HUES6 (cell line): ENCODE measurements at regions not wholly inside any gene's neighbourhood (a gene's known extent, or its start where the extent isn't known, plus 50 kb on each side); places are given as distances from the start of the nearest gene placed in this dataset.

Experiments
- H3K27ac ChIP-seq: 2 replicates; pipeline ENCODE4 v1.7.0; 2013; ENCODE audit warnings: low read depth, mild to moderate bottlenecking, low read length, inconsistent platforms
- H3K27me3 ChIP-seq: 2 replicates; pipeline ENCODE4 v1.6.1; 2013; ENCODE audit warnings: low read length; ENCODE audit not compliant: control insufficient read depth, insufficient read depth
- H3K36me3 ChIP-seq: 2 replicates; pipeline ENCODE4 v1.6.1; 2013; ENCODE audit warnings: low read length; ENCODE audit not compliant: control insufficient read depth, insufficient read depth
- H3K4me1 ChIP-seq: 2 replicates; pipeline ENCODE4 v1.6.1; 2013; ENCODE audit warnings: low read length; ENCODE audit not compliant: control insufficient read depth, insufficient read depth
- H3K4me3 ChIP-seq: 2 replicates; pipeline ENCODE4 v1.5.1; 2013; ENCODE audit warnings: low read depth, low read length
- H3K9ac ChIP-seq: one replicate; pipeline ENCODE4 v1.6.1; 2013; ENCODE audit warnings: mild to moderate bottlenecking, low read length
- H3K9me3 ChIP-seq: 2 replicates; pipeline ENCODE4 v1.6.1; 2013; ENCODE audit warnings: low read depth, low read length; ENCODE audit not compliant: control insufficient read depth, insufficient read depth

DNA sequence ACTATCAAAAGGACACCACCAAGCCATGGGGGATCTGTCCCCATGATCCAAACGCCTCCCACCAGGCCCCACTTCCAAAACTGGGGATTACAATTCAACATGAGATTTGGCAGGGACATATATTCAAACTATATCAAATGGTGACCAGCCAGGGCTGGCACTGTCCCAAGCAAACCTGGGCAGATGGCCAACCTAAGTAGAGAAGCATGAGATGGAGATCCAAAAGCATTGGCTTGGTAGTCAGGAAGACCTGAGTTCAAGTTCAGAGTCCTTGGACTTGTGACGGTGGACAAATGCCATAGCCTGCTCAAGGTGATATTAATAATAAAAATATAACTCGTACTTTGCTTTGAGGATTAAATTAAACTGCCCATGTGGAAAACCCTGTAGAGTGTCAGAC is 79.2 kb upstream of the HS3ST1 start:
- H3K9ac ChIP-seq = no peak overlapping the region
- no peak overlapping the region for H3K27ac ChIP-seq
- H3K9me3 ChIP-seq = no peaks in the 10 kb centered on the region
- no peaks in the 10 kb centered on the region for H3K4me1 ChIP-seq
- no peaks in the 10 kb centered on the region for H3K36me3 ChIP-seq
- no peak overlapping the region for H3K4me3 ChIP-seq
- no peaks in the 10 kb centered on the region for H3K27me3 ChIP-seq

GRCh38 chr4:11506194-11506593 is 77.5 kb upstream of the HS3ST1 start:
- Histone ChIP-seq H3K27ac (no peak overlapping the region), H3K9me3 (no peaks in the 10 kb centered on the region)

GRCh38 chr4:11505221-11505971 is 76.7 kb upstream of the HS3ST1 start:
- H3K27ac ChIP-seq = no peak overlapping the region
- no peaks in the 10 kb centered on the region for H3K9me3 ChIP-seq
- no peak overlapping the region for H3K9ac ChIP-seq
- H3K36me3 ChIP-seq = no peaks in the 10 kb centered on the region
- no peak overlapping the region for H3K4me3 ChIP-seq
- H3K4me1 ChIP-seq = no peaks in the 10 kb centered on the region
- no peaks in the 10 kb centered on the region for H3K27me3 ChIP-seq

More at GRCh38 chr4:11506194-11506593, 77.5 kb upstream of the HS3ST1 start:
- no peak overlapping the region for H3K9ac ChIP-seq
- no peaks in the 10 kb centered on the region for H3K27me3 ChIP-seq
- no peaks in the 10 kb centered on the region for H3K4me1 ChIP-seq
- no peaks in the 10 kb centered on the region for H3K36me3 ChIP-seq
- no peak overlapping the region for H3K4me3 ChIP-seq

GRCh38 chr4:11503166-11503565 is 74.5 kb upstream of the HS3ST1 start:
- Histone ChIP-seq H3K9ac (no peak overlapping the region), H3K9me3 (no peaks in the 10 kb centered on the region), H3K27me3 (no peaks in the 10 kb centered on the region), H3K4me1 (no peaks in the 10 kb centered on the region), H3K27ac (no peak overlapping the region), H3K4me3 (no peak overlapping the region), H3K36me3 (no peaks in the 10 kb centered on the region)

DNA sequence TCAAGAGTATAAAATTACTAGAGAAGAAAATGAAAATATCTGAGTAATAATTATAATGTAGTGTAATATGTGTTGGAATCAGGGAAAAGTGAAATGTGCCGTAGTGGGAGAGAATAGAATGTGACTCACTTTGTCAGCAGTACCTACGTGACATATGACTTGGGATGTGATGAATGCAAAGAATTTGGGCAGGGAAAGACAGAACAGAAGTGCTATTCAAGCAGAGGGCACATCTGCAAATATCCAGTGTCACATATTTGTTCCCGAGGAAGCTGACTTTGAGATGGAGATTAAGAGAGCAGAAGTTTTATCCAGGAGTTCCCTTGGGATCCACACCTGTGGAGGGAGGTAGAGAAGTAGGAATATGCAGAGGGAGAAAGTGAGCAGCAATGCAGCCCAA is 69.3 kb upstream of the HS3ST1 start:
- H3K4me3 ChIP-seq = no peak overlapping the region
- H3K4me1 ChIP-seq = no peaks in the 10 kb centered on the region
- H3K27me3 ChIP-seq = no peaks in the 10 kb centered on the region
- H3K36me3 ChIP-seq = no peaks in the 10 kb centered on the region
- H3K9ac ChIP-seq = no peak overlapping the region
- H3K27ac ChIP-seq = no peak overlapping the region
- no peaks in the 10 kb centered on the region for H3K9me3 ChIP-seq

DNA sequence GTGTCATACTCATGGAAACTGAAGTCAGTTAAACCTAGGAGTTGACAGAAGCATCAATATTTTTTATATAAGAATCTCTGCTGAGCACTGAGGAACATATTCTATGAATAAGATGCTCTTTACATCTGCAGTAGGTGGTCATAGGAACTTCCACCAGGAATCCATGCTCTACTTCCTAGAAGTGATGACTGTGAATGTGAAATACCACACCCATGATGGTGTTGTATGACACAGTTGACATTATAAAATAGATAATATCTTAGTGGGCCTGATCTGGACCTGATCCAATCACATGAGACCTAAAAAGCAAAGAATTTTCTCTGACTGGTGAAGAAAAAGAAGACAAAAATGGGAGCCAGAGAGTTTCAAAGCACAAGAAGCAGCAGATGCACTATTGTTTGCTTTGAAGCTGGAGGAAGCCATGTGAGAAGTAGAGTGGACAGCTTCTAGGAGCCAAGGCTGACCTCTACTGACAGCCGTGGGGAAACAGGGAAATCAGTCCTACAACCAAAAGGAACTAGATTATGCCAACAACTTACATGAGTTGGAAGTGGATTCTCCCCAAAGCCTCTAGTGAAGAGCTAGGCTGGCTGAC is 68.6 kb upstream of the HS3ST1 start:
- Histone ChIP-seq H3K27me3 (no peaks in the 10 kb centered on the region), H3K9ac (no peak overlapping the region)

GRCh38 chr4:11496351-11496829 is 67.7 kb upstream of the HS3ST1 start:
- H3K27me3 ChIP-seq = no peaks in the 10 kb centered on the region
- H3K4me3 ChIP-seq = no peak overlapping the region
- H3K27ac ChIP-seq = no peak overlapping the region
- no peak overlapping the region for H3K9ac ChIP-seq
- no peaks in the 10 kb centered on the region for H3K36me3 ChIP-seq
- no peaks in the 10 kb centered on the region for H3K9me3 ChIP-seq
- no peaks in the 10 kb centered on the region for H3K4me1 ChIP-seq

More for the DNA sequence above, 68.6 kb upstream of the HS3ST1 start:
- Histone ChIP-seq H3K4me1 (no peaks in the 10 kb centered on the region), H3K27ac (no peak overlapping the region), H3K4me3 (no peak overlapping the region), H3K36me3 (no peaks in the 10 kb centered on the region), H3K9me3 (no peaks in the 10 kb centered on the region)

- H3K4me3 ChIP-seq = no peak overlapping the region
- H3K4me1 ChIP-seq = no peaks in the 10 kb centered on the region
- no peaks in the 10 kb centered on the region for H3K36me3 ChIP-seq
- H3K9me3 ChIP-seq = no peaks in the 10 kb centered on the region
- no peaks in the 10 kb centered on the region for H3K27me3 ChIP-seq
- H3K27ac ChIP-seq = no peak overlapping the region
- no peak overlapping the region for H3K9ac ChIP-seq
Observed at GRCh38 chr4:11495818-11496217, 67.1 kb upstream of the HS3ST1 start.

- H3K9me3 ChIP-seq = no peaks in the 10 kb centered on the region
- H3K4me1 ChIP-seq = no peaks in the 10 kb centered on the region
- no peak overlapping the region for H3K27ac ChIP-seq
Observed at GRCh38 chr4:11495291-11495690, 66.6 kb upstream of the HS3ST1 start.

DNA sequence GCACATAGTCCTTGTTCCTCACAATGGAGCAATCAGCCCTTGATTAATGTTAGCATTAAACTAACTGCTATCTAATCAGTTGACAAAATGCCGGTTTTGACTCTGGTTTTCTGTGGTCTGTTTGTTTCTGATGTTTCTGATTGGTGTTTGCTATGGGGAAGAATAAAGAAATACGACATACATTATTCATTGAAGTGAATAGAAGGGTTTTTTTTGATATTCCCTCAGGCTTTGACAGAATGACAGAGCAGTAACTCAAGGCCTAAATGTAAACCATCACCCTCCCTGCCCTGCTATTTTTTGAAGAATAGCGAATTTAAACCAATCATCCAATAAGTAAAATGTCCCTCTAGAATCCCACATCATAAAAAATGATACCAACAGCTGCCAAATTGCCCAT is 65.5 kb upstream of the HS3ST1 start:
- Histone ChIP-seq H3K9me3 (no peaks in the 10 kb centered on the region), H3K36me3 (no peaks in the 10 kb centered on the region), H3K4me3 (no peak overlapping the region), H3K27ac (no peak overlapping the region), H3K9ac (no peak overlapping the region), H3K4me1 (no peaks in the 10 kb centered on the region), H3K27me3 (no peaks in the 10 kb centered on the region)

More at GRCh38 chr4:11495291-11495690, 66.6 kb upstream of the HS3ST1 start:
- Histone ChIP-seq H3K4me3 (no peak overlapping the region), H3K36me3 (no peaks in the 10 kb centered on the region), H3K27me3 (no peaks in the 10 kb centered on the region), H3K9ac (no peak overlapping the region)

- Histone ChIP-seq H3K4me1 (no peaks in the 10 kb centered on the region), H3K27me3 (no peaks in the 10 kb centered on the region), H3K4me3 (no peak overlapping the region), H3K27ac (no peak overlapping the region), H3K9ac (no peak overlapping the region), H3K36me3 (no peaks in the 10 kb centered on the region), H3K9me3 (no peaks in the 10 kb centered on the region)
Observed at GRCh38 chr4:11489453-11490083, 60.9 kb upstream of the HS3ST1 start.
